Neural cell (in vitro differentiated cells): ENCODE measurements at regions not wholly inside any gene's neighbourhood (a gene's known extent, or its start where the extent isn't known, plus 50 kb on each side); places are given as distances from the start of the nearest gene placed in this dataset.

Experiments used
- H2AFZ ChIP-seq: fragments of 200-600, 300-800 bp; sonication (generic), shearing (Covaris generic); 2 replicates; pipeline ENCODE4 v1.6.0; 2014; ENCODE audit warnings: low read depth, mild to moderate bottlenecking, antibody characterized with exemption, low read length, moderate library complexity
- H3F3A ChIP-seq: fragments of 200-600 bp; shearing (Covaris generic); 2 replicates; pipeline ENCODE4 v1.6.1; 2016; ENCODE audit warnings: mild to moderate bottlenecking, moderate library complexity, mixed read lengths, antibody characterized with exemption, low read length; ENCODE audit not compliant: insufficient read depth, poor library complexity, severe bottlenecking
- H3K27ac ChIP-seq: fragments of 200-600, 300-800 bp; sonication (generic), shearing (Covaris generic); 2 replicates; pipeline ENCODE4 v1.5.1; 2014; ENCODE audit warnings: mild to moderate bottlenecking, low read length, moderate library complexity
- H3K27me3 ChIP-seq: fragments of 300-800, 200-600 bp; sonication (generic), shearing (Covaris generic); 2 replicates; pipeline ENCODE4 v1.6.0; 2014; ENCODE audit warnings: mild to moderate bottlenecking, low read depth, low read length, moderate library complexity; ENCODE audit not compliant: insufficient read depth
- H3K36me3 ChIP-seq: fragments of 300-800, 200-600 bp; sonication (generic), shearing (Covaris generic); 2 replicates; pipeline ENCODE4 v1.5.1; 2014; ENCODE audit warnings: mild to moderate bottlenecking, antibody characterized with exemption, low read length, moderate library complexity; ENCODE audit not compliant: insufficient read depth
- H3K4me2 ChIP-seq: fragments of 300-800, 200-600 bp; sonication (generic), shearing (Covaris generic); 2 replicates; pipeline ENCODE4 v1.6.0; 2014; ENCODE audit warnings: mild to moderate bottlenecking, low read length
- H3K4me3 ChIP-seq: fragments of 300-800, 200-600 bp; sonication (generic), shearing (Covaris generic); 2 replicates; pipeline ENCODE4 v1.5.1; 2014; ENCODE audit warnings: mild to moderate bottlenecking, low read length, moderate library complexity
- H3K79me2 ChIP-seq: fragments of 200-600 bp; shearing (Covaris generic); replicated peaks from 2 replicates; pipeline ENCODE4 v1.6.0; 2014; ENCODE audit warnings: mild to moderate bottlenecking, low read length, moderate library complexity; ENCODE audit not compliant: insufficient read depth
- H3K9ac ChIP-seq: fragments of 300-800, 200-600 bp; sonication (generic), shearing (Covaris generic); 2 replicates; pipeline ENCODE4 v1.6.1; 2016; ENCODE audit warnings: mild to moderate bottlenecking, low read length, mixed read lengths
- H3K9me2 ChIP-seq: fragments of 200-600 bp; shearing (Covaris generic); 2 replicates; pipeline ENCODE4 v1.6.1; 2016; ENCODE audit warnings: mild to moderate bottlenecking, low read length, mixed read lengths; ENCODE audit not compliant: insufficient read depth
- H3K9me3 ChIP-seq: fragments of 200-600, 300-800 bp; sonication (generic), shearing (Covaris generic); 2 replicates; pipeline ENCODE4 v1.6.1; 2016; ENCODE audit warnings: mild to moderate bottlenecking, mixed run types, low read length, moderate library complexity, mixed read lengths
- H4K20me1 ChIP-seq: fragments of 200-600 bp; shearing (Covaris generic); 2 replicates; pipeline ENCODE4 v1.6.1; 2016; ENCODE audit warnings: mild to moderate bottlenecking, mixed run types; ENCODE audit not compliant: insufficient read depth
- EZH2 ChIP-seq: fragments of 200-600, 300-800 bp; shearing (Covaris generic), sonication (generic); IDR thresholded peaks from 2 replicates; pipeline ENCODE4 v1.6.1; 2014; ENCODE audit warnings: antibody characterized with exemption, low read length, borderline replicate concordance, mild to moderate bottlenecking; ENCODE audit not compliant: insufficient read depth, poor library complexity, severe bottlenecking
- MXI1 ChIP-seq: fragments of 450-650 bp; conservative IDR thresholded peaks from 2 replicates; pipeline ENCODE4 v1.6.1; 2014; ENCODE audit warnings: antibody characterized with exemption, mild to moderate bottlenecking; ENCODE audit not compliant: poor library complexity, severe bottlenecking
- POLR2AphosphoS5 ChIP-seq: IDR thresholded peaks from 2 replicates; pipeline ENCODE4 v1.6.1; 2012
- RAD21 ChIP-seq: fragments of 450-650 bp; conservative IDR thresholded peaks from 2 replicates; pipeline ENCODE4 v1.6.1; 2014; ENCODE audit warnings: antibody characterized with exemption, mild to moderate bottlenecking, moderate library complexity
- TAF1 ChIP-seq: IDR thresholded peaks from 2 replicates; pipeline ENCODE4 v1.6.1; 2012; ENCODE audit warnings: low read depth
- TF ChIP-seq, protein P1 (sequence below): IDR thresholded peaks from 2 replicates; pipeline ENCODE4 v1.6.1; 2012; ENCODE audit warnings: borderline replicate concordance
- TF ChIP-seq, protein P2 (sequence below): fragments of 450-650 bp; IDR thresholded peaks from 2 replicates; pipeline ENCODE4 v1.5.1; 2014; ENCODE audit warnings: antibody characterized with exemption, mild to moderate bottlenecking, moderate library complexity; ENCODE audit not compliant: poor library complexity, severe bottlenecking

GRCh38 chr1:18580047-18580446 lies 50.6 kb upstream of the PAX7 start:
- no peak overlapping the region for H3K4me2 ChIP-seq
- no peaks in the 10 kb centered on the region for H3K36me3 ChIP-seq
- H2AFZ ChIP-seq, result no peak overlapping the region
- TF ChIP-seq RAD21 (no peak), EZH2 (no peak), POLR2AphosphoS5 (no peak), TAF1 (no peak)
- TF ChIP-seq, protein P1, sequence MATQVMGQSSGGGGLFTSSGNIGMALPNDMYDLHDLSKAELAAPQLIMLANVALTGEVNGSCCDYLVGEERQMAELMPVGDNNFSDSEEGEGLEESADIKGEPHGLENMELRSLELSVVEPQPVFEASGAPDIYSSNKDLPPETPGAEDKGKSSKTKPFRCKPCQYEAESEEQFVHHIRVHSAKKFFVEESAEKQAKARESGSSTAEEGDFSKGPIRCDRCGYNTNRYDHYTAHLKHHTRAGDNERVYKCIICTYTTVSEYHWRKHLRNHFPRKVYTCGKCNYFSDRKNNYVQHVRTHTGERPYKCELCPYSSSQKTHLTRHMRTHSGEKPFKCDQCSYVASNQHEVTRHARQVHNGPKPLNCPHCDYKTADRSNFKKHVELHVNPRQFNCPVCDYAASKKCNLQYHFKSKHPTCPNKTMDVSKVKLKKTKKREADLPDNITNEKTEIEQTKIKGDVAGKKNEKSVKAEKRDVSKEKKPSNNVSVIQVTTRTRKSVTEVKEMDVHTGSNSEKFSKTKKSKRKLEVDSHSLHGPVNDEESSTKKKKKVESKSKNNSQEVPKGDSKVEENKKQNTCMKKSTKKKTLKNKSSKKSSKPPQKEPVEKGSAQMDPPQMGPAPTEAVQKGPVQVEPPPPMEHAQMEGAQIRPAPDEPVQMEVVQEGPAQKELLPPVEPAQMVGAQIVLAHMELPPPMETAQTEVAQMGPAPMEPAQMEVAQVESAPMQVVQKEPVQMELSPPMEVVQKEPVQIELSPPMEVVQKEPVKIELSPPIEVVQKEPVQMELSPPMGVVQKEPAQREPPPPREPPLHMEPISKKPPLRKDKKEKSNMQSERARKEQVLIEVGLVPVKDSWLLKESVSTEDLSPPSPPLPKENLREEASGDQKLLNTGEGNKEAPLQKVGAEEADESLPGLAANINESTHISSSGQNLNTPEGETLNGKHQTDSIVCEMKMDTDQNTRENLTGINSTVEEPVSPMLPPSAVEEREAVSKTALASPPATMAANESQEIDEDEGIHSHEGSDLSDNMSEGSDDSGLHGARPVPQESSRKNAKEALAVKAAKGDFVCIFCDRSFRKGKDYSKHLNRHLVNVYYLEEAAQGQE, result no peak
- TF ChIP-seq, protein P2, sequence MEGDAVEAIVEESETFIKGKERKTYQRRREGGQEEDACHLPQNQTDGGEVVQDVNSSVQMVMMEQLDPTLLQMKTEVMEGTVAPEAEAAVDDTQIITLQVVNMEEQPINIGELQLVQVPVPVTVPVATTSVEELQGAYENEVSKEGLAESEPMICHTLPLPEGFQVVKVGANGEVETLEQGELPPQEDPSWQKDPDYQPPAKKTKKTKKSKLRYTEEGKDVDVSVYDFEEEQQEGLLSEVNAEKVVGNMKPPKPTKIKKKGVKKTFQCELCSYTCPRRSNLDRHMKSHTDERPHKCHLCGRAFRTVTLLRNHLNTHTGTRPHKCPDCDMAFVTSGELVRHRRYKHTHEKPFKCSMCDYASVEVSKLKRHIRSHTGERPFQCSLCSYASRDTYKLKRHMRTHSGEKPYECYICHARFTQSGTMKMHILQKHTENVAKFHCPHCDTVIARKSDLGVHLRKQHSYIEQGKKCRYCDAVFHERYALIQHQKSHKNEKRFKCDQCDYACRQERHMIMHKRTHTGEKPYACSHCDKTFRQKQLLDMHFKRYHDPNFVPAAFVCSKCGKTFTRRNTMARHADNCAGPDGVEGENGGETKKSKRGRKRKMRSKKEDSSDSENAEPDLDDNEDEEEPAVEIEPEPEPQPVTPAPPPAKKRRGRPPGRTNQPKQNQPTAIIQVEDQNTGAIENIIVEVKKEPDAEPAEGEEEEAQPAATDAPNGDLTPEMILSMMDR, result no peak
- no peak overlapping the region for H3K4me3 ChIP-seq
- H3K27ac ChIP-seq, result no peak overlapping the region
- H3K9me3 ChIP-seq, result no peaks in the 10 kb centered on the region
- no peaks in the 10 kb centered on the region for H4K20me1 ChIP-seq
- no peaks in the 10 kb centered on the region for H3K27me3 ChIP-seq
- no peaks in the 10 kb centered on the region for H3K9me2 ChIP-seq
- H3F3A ChIP-seq, result no peaks in the 10 kb centered on the region
- H3K79me2 ChIP-seq, result no peaks in the 10 kb centered on the region
- H3K9ac ChIP-seq, result no peak overlapping the region

GRCh38 chr1:18580691-18581419 lies 49.8 kb upstream of the PAX7 start:
- Histone ChIP-seq H3K36me3 (no peaks in the 10 kb centered on the region), H3F3A (no peaks in the 10 kb centered on the region), H3K9me2 (no peaks in the 10 kb centered on the region), H3K27me3 (no peaks in the 10 kb centered on the region), H4K20me1 (no peaks in the 10 kb centered on the region), H3K9me3 (no peaks in the 10 kb centered on the region), H2AFZ (no peak overlapping the region), H3K79me2 (no peaks in the 10 kb centered on the region), H3K9ac (no peak overlapping the region), H3K27ac (no peak overlapping the region), H3K4me3 (no peak overlapping the region), H3K4me2 (no peak overlapping the region)
- TF ChIP-seq MXI1 (no peak), RAD21 (no peak)
- TF ChIP-seq, protein P1, result no peak
